Kidney (tissue), 13 donors: ENCODE measurements at regions not wholly inside any gene's neighbourhood (a gene's known extent, or its start where the extent isn't known, plus 50 kb on each side); places are given as distances from the start of the nearest gene placed in this dataset.
A peak's percentile ranks its signal among the peaks of the same experiment; 100 is the strongest.

Source experiments
- DNase-seq, 5 donors: peaks; one replicate each; pipeline ENCODE4 v3.0.0-alpha.2; 2013 to 2020
- FAIRE-seq: peaks from 2 replicates; lab custom pipeline; 2012; peaks lifted over from hg19 to GRCh38; lab: Jason Lieb, UNC
- H3K27ac ChIP-seq, 2 donors: one replicate each; pipeline ENCODE4 v1.7.0; 2013; ENCODE audit warnings: low read depth in 2 of 2, low read length in 2 of 2, inconsistent platforms in 1 of 2
- H3K27me3 ChIP-seq: one replicate; pipeline ENCODE4 v1.7.1; 2013; ENCODE audit warnings: low read length, inconsistent platforms; ENCODE audit not compliant: control insufficient read depth, insufficient read depth
- H3K36me3 ChIP-seq, 3 donors: one replicate each; pipeline versions ENCODE4 v1.7.0 to v1.7.1; 2013; ENCODE audit warnings: low read length in 3 of 3, control low read depth in 1 of 3, inconsistent platforms in 1 of 3; ENCODE audit not compliant: insufficient read depth in 3 of 3, control insufficient read depth in 2 of 3
- H3K4me1 ChIP-seq, 3 donors: one replicate each; pipeline versions ENCODE4 v1.7.0 to v1.7.1; 2013; ENCODE audit warnings: low read length in 3 of 3, inconsistent platforms in 1 of 3, low read depth in 1 of 3; ENCODE audit not compliant: control insufficient read depth in 2 of 3, insufficient read depth in 2 of 3
- H3K4me3 ChIP-seq, 3 donors: one replicate each; pipeline versions ENCODE4 v1.7.0 to v1.8.1; 2013; ENCODE audit warnings: low read length in 3 of 3, control low read depth in 1 of 3, inconsistent platforms in 1 of 3
- H3K9ac ChIP-seq, 3 donors: one replicate each; pipeline versions ENCODE4 v1.7.0 to v1.7.1; 2013; ENCODE audit warnings: low read length in 3 of 3, control low read depth in 1 of 3, inconsistent platforms in 1 of 3
- H3K9me3 ChIP-seq, 3 donors: one replicate each; pipeline versions ENCODE4 v1.7.0 to v1.7.1; 2013; ENCODE audit warnings: low read length in 3 of 3, control low read depth in 1 of 3, inconsistent platforms in 1 of 3; ENCODE audit not compliant: control insufficient read depth in 2 of 3, insufficient read depth in 1 of 3
- CTCF ChIP-seq: IDR thresholded peaks from 3 replicates; pipeline ENCODE4 v1.5.1; 2012; ENCODE audit warnings: mild to moderate bottlenecking, moderate library complexity, borderline replicate concordance; ENCODE audit not compliant: insufficient read depth; ENCODE audit errors: extremely low read depth
- intact Hi-C: fragments of 100-400 bp; cut with DNase I; formaldehyde crosslinking; loops from one replicate; pipeline ENCODE4 v1.11.1; 2022
- donor health status: control.
- donor health status: control.
- donor health status: control.
- donor health status: control.
- donor health status: control.
- donor health status: DM: yes; HTN: yes; CAD: no.
- donor health status: Normal renal cell carcinoma (clear cell type).

- H3K27me3 ChIP-seq: no peaks in the 10 kb centered on the region
- DNase-seq (peak in 1 of 5 donors; percentile 7), FAIRE-seq (no peak)
- no peak overlapping the region for H3K4me3 ChIP-seq
- intact Hi-C loops: no loop called here
- no peak overlapping the region for H3K27ac ChIP-seq
- H3K9me3 ChIP-seq: peaks cover 0 to 4% (median 0%) of the 10 kb centered on the region in 3 donors
- no peak overlapping the region for H3K9ac ChIP-seq
- H3K4me1 ChIP-seq: no peaks in the 10 kb centered on the region
- H3K36me3 ChIP-seq: no peaks in the 10 kb centered on the region
- TF ChIP-seq CTCF: no peak
Observed at GRCh38 chr7:98559958-98560357, 57.1 kb upstream of the NPTX2 start.

GRCh38 chr7:98559219-98559618, 57.9 kb upstream of the NPTX2 start:
- H3K27me3 ChIP-seq: no peaks in the 10 kb centered on the region
- no peak for FAIRE-seq
- intact Hi-C loops: no loop called here

GRCh38 chr7:98557538-98558031, 59.5 kb upstream of the NPTX2 start:
- FAIRE-seq (no peak), DNase-seq (no peak)
- Histone ChIP-seq H3K27me3 (no peaks in the 10 kb centered on the region), H3K36me3 (no peaks in the 10 kb centered on the region), H3K4me3 (no peak overlapping the region), H3K9ac (no peak overlapping the region), H3K27ac (no peak overlapping the region), H3K4me1 (no peaks in the 10 kb centered on the region), H3K9me3 (peaks cover 0 to under 1% (median 0%) of the 10 kb centered on the region in 3 donors)
- no peak for TF ChIP-seq CTCF
- intact Hi-C loops: no loop called here

More at GRCh38 chr7:98559219-98559618, 57.9 kb upstream of the NPTX2 start:
- no peak overlapping the region for H3K27ac ChIP-seq
- DNase-seq: no peak
- no peaks in the 10 kb centered on the region for H3K36me3 ChIP-seq
- H3K4me3 ChIP-seq: no peak overlapping the region
- H3K9ac ChIP-seq: no peak overlapping the region
- TF ChIP-seq CTCF: no peak
- no peaks in the 10 kb centered on the region for H3K4me1 ChIP-seq
- peaks cover 0 to under 1% (median 0%) of the 10 kb centered on the region in 3 donors for H3K9me3 ChIP-seq

GRCh38 chr7:98556288-98556687, 60.8 kb upstream of the NPTX2 start:
- Histone ChIP-seq H3K27ac (no peak overlapping the region), H3K4me3 (no peak overlapping the region), H3K9ac (no peak overlapping the region), H3K9me3 (peaks cover 0 to 11% (median 0%) of the 10 kb centered on the region in 3 donors), H3K27me3 (no peaks in the 10 kb centered on the region), H3K36me3 (no peaks in the 10 kb centered on the region), H3K4me1 (no peaks in the 10 kb centered on the region)
- intact Hi-C loops: no loop called here
- peak in 2 of 5 donors; percentile 6 to 29 for DNase-seq
- TF ChIP-seq CTCF: no peak
- no peak for FAIRE-seq
